ENCODE measurements at regions not wholly inside any gene's neighbourhood (a gene's known extent, or its start where the extent isn't known, plus 50 kb on each side); places are given as distances from the start of the nearest gene placed in this dataset.

DNA sequence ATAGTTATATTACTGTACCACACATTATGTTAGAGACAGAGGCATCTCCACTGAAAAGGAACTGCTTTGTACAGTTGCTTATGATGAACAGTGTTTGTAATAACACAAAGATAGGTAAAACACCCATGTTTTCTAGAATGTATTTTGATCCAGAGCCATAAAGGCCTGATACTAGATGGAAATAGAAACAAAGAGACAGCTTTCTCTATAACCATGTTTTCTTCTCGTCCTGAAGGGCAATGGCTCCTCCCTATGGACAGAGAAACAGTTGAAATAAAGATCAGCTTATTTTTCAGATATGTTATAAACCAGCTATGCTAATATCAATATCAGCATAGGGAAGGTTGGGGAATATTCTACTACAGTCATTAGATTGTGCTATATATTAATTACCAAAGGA, 109.2 kb downstream of the ATXN7L3B start:
- TF ChIP-seq POLR2A (IDR thresholded peaks at IDR 0.05) = no peak
- TF ChIP-seq, protein P1, sequence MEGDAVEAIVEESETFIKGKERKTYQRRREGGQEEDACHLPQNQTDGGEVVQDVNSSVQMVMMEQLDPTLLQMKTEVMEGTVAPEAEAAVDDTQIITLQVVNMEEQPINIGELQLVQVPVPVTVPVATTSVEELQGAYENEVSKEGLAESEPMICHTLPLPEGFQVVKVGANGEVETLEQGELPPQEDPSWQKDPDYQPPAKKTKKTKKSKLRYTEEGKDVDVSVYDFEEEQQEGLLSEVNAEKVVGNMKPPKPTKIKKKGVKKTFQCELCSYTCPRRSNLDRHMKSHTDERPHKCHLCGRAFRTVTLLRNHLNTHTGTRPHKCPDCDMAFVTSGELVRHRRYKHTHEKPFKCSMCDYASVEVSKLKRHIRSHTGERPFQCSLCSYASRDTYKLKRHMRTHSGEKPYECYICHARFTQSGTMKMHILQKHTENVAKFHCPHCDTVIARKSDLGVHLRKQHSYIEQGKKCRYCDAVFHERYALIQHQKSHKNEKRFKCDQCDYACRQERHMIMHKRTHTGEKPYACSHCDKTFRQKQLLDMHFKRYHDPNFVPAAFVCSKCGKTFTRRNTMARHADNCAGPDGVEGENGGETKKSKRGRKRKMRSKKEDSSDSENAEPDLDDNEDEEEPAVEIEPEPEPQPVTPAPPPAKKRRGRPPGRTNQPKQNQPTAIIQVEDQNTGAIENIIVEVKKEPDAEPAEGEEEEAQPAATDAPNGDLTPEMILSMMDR (IDR thresholded peaks at IDR 0.05) = no peak
